CD4-positive, alpha-beta T cell treated with Interferon alpha-2 for 1 hour (primary cell): ENCODE measurements at regions not wholly inside any gene's neighbourhood (a gene's known extent, or its start where the extent isn't known, plus 50 kb on each side); places are given as distances from the start of the nearest gene placed in this dataset.
"Not testable (repeated sequence)": the region's sequence is repeated elsewhere in the genome, so short reads cannot be mapped to it uniquely, and the experiment has no call there.

Experiments used
- DNase-seq, 2 donors: peaks; one replicate each; pipeline ENCODE4 v3.0.0-alpha.2; 2020 to 2022

DNA sequence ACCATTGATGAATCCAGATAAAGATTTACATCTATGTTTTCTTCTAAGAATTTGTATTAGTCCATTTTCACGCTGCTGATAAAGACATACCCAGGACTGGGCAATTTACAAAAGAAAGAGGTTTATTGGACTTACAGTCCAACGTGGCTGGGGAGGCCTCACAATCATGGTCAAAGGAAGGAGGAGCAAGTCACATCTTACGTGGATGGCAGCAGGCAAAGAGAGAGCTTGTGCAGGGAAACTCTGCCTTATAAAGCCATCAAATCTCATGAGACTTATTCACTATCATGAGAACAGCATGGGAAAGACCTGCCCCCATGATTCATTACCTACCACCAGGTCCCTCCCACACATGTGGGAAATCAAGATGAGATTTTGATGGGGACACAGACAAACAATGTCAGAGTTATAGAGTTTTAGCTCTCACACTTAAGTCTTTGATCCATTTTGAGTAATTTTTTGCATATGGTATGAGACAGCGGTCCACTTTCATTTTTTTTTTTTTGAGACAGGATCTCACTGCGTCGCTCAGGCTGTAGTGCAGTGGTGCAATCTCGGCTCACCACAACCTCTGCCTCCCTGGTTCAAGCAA lies 53.5 kb upstream of the JADE2 start:
- not testable (repeated sequence) for DNase-seq

DNA sequence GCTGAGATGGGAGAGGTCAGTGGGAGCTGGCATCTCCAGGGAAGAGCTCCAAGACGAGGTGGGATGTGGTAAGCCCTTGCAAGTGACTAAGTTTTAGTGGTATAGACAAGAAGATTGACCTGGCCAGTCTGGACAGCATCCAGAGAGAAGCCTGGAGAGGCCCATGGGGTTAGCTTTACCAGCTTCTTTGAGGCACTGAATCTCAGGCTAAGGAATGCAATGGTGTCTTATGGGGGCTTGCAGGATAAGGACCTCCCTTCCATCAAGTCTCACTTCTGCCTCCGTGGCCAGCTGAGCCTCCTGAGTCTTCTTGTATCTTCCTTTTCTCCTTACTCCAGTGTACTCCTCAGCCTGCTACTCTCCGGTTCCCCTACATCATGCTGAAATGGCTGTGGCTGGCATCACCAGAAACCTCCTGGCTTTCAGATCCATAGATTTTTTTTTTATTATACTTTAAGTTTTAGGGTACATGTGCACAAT lies 56.5 kb upstream of the JADE2 start:
- DNase-seq, result no peak

DNA sequence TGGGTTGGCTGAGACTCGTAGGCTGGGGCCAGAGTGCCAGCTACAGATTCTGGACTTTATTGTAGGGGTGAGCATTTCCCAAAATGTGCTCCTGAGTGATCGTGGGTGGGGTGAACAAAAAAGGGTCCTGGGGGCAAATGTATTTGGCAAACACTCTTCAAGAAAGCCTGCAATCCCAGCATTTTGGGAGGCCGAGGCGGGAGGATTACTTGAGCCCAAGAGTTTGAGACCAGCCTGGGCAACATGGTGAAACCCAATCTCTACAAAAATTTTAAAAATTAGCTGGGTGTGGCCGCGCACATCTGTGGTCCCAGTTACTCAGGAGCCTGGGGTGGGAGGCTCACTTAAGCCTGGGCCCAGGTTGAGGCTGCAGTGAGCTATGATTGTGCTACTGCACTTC lies 55.5 kb upstream of the CDKN2AIPNL start:
- DNase-seq, result no peak

DNA sequence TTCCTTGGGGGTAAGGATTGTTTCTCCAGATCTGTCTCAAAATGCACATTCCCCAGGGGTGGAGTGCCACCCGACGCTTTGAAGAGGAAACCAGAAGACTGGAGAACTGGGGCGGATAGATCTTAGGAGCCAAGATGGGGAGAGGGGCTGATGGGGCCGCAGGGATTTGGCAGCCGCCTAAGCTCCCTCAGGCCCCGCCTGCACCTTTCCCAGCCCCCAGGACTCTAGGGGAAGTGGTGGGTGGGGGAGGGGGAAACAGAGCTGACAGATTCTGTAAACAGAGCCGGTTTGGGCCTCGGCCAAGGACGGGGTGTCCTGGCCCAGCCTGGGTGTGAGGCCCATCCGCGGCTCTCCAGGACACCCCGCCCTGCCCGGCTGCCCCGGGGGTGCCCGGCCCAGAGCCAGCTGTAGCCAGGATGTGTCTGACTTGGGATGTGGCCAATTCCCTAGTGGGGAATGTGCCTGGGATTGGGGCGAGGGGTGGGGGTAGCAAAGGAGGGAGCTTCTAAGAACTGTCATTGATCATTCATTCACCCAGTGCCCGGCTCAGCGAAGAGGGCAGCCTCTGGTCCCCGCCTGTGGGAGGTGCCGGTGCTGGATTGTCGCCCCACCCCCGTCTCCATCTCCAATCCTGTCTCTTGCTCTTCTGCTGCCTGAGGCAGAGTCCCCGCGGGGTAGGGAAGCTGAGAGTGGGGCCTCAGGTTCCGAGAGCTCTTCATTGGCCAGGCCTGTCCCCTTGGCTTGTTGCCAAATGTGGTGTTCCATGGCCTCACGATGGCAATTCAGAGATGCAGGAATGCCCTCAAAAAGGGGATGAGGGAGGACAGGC lies 54.8 kb upstream of the CDKN2AIPNL start:
- peak; percentile 34 to 41 for DNase-seq

DNA sequence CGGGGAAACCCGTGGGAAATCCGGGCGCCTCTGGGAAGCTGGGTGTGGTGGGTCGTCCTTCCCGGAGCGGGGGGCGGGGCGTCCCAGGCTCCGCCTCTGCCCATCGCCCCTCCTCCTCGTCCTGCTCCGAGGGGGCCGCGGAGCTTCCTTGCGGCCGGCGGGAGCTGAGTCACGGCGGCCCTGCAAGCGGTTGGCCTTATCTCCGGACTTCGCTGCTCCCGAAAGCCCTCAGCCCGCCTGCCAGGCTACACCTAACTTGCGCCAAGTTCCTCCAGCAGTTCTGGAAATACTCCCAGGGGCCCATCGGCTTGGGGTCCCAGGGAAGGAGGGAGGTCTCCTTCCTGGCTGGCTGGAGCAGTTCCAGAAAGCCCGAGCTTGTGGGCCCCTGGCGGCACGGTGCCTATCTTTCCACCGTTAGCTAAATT lies 54.1 kb upstream of the CDKN2AIPNL start:
- peak; percentile 53 to 64 for DNase-seq

DNA sequence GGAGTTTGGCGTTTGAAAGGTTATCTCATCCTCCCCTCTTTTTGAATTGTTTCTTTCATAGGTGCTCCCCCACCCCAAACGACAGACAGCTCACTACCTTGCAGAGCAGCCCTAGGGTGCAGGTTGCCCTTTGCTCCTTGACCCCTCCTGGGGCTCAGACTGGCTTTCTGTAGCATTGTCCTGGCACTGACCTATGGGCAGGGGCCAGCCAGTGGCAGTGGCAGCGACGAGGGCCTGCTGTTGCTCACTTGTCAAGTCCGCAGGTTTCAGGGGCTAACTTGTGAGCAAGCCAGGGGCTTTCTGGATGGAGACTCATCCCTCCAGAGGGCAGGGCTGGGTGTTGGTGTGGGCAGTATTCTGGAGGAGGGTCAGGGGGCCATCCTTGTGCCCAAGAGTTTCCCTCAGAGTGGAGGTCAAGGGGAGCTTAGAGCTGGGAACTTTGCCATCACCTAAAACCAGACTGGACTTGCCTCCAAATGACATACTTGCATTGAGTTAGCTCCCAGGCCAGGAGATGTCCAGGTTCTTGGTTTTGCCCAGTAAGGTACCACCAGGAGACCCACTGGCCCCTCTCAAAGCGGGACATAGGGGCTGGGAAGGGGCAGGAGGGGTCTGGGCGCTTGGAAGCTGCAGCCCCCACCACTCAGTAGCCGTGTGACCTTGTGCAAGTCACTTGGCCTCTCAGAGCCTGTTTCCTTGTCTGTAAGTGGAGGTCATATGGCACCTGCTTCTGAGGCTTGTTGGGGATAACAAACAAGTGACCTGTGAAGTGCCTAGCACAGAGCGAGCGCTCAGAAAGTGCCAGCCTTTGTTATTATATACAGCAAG lies 53.5 kb upstream of the CDKN2AIPNL start:
- no peak for DNase-seq

DNA sequence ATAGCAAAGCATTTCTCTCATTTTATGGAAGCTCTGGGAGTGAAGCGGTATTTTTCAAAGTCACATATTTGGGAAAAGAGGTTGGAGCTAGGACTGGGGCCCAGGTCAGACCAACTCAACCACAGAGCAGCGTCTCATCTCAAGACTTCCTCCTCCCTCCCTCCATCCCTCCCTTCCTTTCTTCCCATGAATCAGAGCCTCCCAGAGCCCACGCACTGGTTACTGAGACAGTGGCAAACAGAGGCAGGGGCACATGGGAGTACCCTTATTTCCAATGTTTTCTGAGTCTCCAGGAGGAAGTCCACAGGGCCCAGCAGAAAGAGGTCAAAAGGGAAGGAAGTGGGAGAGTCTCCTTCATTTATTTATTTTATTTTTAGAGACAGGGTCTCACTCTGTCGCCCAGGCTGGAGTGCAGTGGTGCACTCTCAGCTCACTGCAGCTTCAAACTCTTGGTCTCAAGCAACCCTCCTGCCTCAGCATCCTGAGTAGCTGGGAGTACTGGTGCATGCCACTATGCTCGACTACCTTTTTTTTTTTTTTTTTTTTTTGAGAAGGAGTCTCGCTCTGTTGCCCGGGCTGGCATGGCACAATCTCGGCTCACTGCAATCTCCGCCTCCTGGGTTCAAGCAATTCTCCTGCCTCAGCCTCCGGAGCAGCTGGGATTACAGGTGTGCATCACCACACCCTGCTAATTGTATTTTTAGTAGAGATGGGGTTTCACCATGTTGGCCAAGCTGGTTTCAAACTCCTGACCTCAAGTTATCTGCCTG lies 52.5 kb upstream of the CDKN2AIPNL start:
- DNase-seq, result no peak

DNA sequence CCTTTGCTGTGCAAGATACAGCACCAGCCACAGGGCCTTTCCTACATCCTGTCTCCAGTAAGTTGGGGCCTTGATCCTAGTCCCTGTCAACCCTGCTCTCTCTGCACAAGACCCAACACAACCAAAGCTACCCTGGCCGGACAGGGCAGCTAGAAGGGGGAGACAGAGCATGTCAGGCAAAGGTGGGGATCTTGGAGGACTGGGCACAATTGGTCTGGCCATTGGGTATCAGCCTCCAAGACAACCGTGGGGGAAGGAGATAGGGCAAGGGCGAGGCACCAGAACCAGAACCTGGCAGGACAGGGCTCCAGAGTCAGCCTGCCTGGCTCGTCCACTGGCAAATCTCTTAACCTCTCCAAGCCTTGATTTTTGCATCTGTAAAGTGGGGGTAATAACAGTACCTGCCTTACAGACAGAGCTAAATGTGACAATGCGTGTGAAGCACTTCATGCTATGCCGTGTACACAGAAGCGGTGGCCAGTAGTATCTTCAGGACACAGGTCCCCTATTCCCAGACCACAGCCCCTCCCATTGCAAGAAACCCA lies 51.6 kb upstream of the CDKN2AIPNL start:
- no peak for DNase-seq

DNA sequence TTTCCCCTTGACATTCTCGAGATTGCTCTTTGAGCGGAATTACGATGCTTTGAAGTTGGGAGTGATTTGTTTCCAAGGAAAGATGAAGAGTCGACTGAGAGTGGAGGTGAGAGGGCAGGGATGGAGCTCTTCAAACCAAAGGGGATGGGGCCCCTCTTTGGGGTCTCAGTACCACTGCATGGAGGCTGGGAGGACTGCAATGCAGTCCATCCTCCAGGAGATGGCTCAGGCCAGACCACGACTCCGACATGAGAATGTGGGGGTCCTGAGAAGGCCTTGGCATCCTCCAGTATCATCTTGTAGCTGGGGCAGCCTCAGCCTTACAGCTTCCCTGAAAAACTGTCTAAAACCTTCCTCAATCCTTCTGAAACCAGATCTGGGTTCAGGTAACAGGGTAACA lies 51.1 kb upstream of the CDKN2AIPNL start:
- DNase-seq, result no peak

DNA sequence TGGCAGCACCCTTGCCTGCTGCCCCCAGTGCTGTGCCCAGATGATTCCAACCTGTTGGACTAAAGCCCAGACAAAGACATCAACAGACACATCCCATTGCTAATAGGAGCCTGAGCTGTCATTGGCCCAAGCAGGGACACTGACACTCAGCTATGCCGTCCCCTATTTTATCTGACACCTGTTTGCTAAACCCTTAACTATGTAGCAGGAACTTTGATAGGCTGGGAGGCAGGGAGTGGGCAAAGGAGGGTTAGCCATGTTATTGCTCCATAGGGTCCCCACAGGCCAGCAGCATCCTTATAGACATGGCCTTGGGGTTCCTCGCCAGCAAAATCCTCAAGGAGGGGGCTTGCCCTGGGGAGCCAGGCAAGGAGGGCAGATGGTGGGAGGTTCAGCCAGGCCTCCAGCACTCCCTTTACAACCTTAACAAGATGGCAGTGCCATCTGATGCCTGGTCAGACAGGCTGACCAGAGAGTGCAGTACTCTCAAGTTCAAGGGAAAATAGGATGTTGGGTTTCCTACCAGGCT lies 50.4 kb upstream of the CDKN2AIPNL start:
- no peak for DNase-seq
